Stimulated activated CD4-positive, alpha-beta T cell treated with anti-CD3 and anti-CD28 coated beads, Interleukin-15, amount 100 ng/mL, for 48 hours (primary cell): ENCODE measurements at regions not wholly inside any gene's neighbourhood (a gene's known extent, or its start where the extent isn't known, plus 50 kb on each side); places are given as distances from the start of the nearest gene placed in this dataset.
"Not testable (repeated sequence)": the region's sequence is repeated elsewhere in the genome, so short reads cannot be mapped to it uniquely, and the experiment has no call there.

Source experiments
- DNase-seq, 2 donors: peaks; one replicate each; pipeline ENCODE4 v3.0.0-alpha.2; 2020; ENCODE audit warnings: low read depth in 2 of 2

- no peak for DNase-seq
These were observed 69.7 kb upstream of the RASA1 start for GRCh38 chr5:87198010-87198409.

GRCh38 chr5:87199246-87199645, 68.4 kb upstream of the RASA1 start:
- DNase-seq: not testable (repeated sequence)

- DNase-seq: not testable (repeated sequence)
These were observed 68.0 kb upstream of the RASA1 start for GRCh38 chr5:87199704-87200103.

GRCh38 chr5:87210076-87210475, 57.6 kb upstream of the RASA1 start:
- no peak for DNase-seq

GRCh38 chr5:87210743-87211142, 56.9 kb upstream of the RASA1 start:
- no peak for DNase-seq

- DNase-seq: no peak
These were observed 56.0 kb upstream of the RASA1 start for GRCh38 chr5:87211676-87212075.

- DNase-seq: not testable (repeated sequence)
These were observed 55.5 kb upstream of the RASA1 start for GRCh38 chr5:87212183-87212582.

- DNase-seq: not testable (repeated sequence)
These were observed 50.2 kb upstream of the RASA1 start for GRCh38 chr5:87217480-87217879.
